GM12878 (cell line): ENCODE measurements at regions not wholly inside any gene's neighbourhood (a gene's known extent, or its start where the extent isn't known, plus 50 kb on each side); places are given as distances from the start of the nearest gene placed in this dataset.

ENCODE experiments used
- ATAC-seq: fragments of 200-7000 bp; cut with Tn5 transposase; 3 replicates; pipeline ENCODE4 v1.9.1; 2020; ENCODE audit warnings: mild to moderate bottlenecking, moderate library complexity
- BruUV-seq: library from RNA; stranded (reverse); fragments of 400-500 nt; replicated peaks from 2 replicates; lab custom pipeline; 2021; lab: Mats Ljungman, UMichigan
- CTCF ChIA-PET: fragments of 300-600 bp; sonication (Branson Sonifier 250); formaldehyde crosslinking; extraction: SDS; loops from one replicate; lab custom pipeline; 2021; ENCODE audit warnings: inconsistent platforms; lab: Yijun Ruan, JAX
- POLR2A ChIA-PET: fragments of 350-600 bp; formaldehyde crosslinking; extraction: SDS; loops from one replicate; lab custom pipeline; 2021; ENCODE audit warnings: inconsistent platforms; lab: Charles Lee
- RAD21 ChIA-PET: fragments of 300-600 bp; sonication (Branson Sonifier 250); formaldehyde crosslinking; loops from one replicate; lab custom pipeline; 2023; ENCODE audit warnings: antibody characterized with exemption; ENCODE audit not compliant: unreplicated experiment; lab: Charles Lee
- SMC1A ChIA-PET: fragments of 300-600 bp; sonication (Branson Sonifier 250); formaldehyde crosslinking; loops from one replicate; lab custom pipeline; 2023; ENCODE audit not compliant: unreplicated experiment, uncharacterized antibody; lab: Charles Lee
- DNase-seq: peaks from one replicate; pipeline ENCODE4 v3.0.0-alpha.2; 2011; ENCODE audit warnings: low read depth, low spot score
- FAIRE-seq: peaks from 3 replicates; lab custom pipeline; 2011; peaks lifted over from hg19 to GRCh38; lab: Jason Lieb, UNC
- H2AFZ ChIP-seq: 2 replicates; pipeline ENCODE4 v1.6.0; 2011; ENCODE audit warnings: low read depth, low read length, control low read depth; ENCODE audit not compliant: control insufficient read depth
- H3K27ac ChIP-seq: 2 replicates; pipeline ENCODE4 v1.5.1; 2011; ENCODE audit warnings: control low read depth; ENCODE audit not compliant: control insufficient read depth, insufficient read depth
- H3K27me3 ChIP-seq, 2 experiments: replicated peaks in 1 of 2; 2 replicates each; pipeline versions ENCODE4 v1.6.0 to v1.6.1; 2011; ENCODE audit warnings: low read length in 1 of 2; ENCODE audit not compliant: control insufficient read depth in 2 of 2, insufficient read depth in 2 of 2
- H3K36me3 ChIP-seq, 2 experiments: 2 replicates each; pipeline ENCODE4 v1.5.1; 2011; ENCODE audit warnings: low read length in 1 of 2; ENCODE audit not compliant: control insufficient read depth in 2 of 2, insufficient read depth in 2 of 2
- H3K4me1 ChIP-seq: 2 replicates; pipeline ENCODE4 v1.6.1; 2011; ENCODE audit warnings: mild to moderate bottlenecking, low read length, moderate library complexity, mixed read lengths; ENCODE audit not compliant: control insufficient read depth, insufficient read depth
- H3K4me2 ChIP-seq: 2 replicates; pipeline ENCODE4 v1.6.0; 2011; ENCODE audit warnings: control low read depth; ENCODE audit not compliant: control insufficient read depth, insufficient read depth
- H3K4me3 ChIP-seq: fragments of 200-600 bp; sonication (generic); 2 replicates; pipeline ENCODE4 v1.5.1; 2016
- H3K79me2 ChIP-seq: 2 replicates; pipeline ENCODE4 v1.6.0; 2011; ENCODE audit warnings: low read length; ENCODE audit not compliant: control insufficient read depth, insufficient read depth
- H3K9ac ChIP-seq: 2 replicates; pipeline ENCODE4 v1.8.0; 2011; ENCODE audit warnings: low read length, control low read depth, mixed read lengths; ENCODE audit not compliant: control insufficient read depth, insufficient read depth
- H3K9me3 ChIP-seq: replicated peaks from 3 replicates; pipeline ENCODE4 v1.5.1; 2011; ENCODE audit warnings: mild to moderate bottlenecking, low read length; ENCODE audit not compliant: control insufficient read depth, insufficient read depth
- H4K20me1 ChIP-seq: 2 replicates; pipeline ENCODE4 v1.6.0; 2011; ENCODE audit not compliant: control insufficient read depth, insufficient read depth
- CHD4 ChIP-seq: fragments of 200-600 bp; sonication (generic); IDR thresholded peaks from 2 replicates; pipeline ENCODE4 v1.6.1; 2016; ENCODE audit warnings: mild to moderate bottlenecking
- EED ChIP-seq: sonication (generic); IDR thresholded peaks from 2 replicates; pipeline ENCODE4 v1.6.1; 2016; ENCODE audit warnings: antibody characterized with exemption, low read depth
- GABPA ChIP-seq: IDR thresholded peaks from 2 replicates; pipeline ENCODE4 v1.6.1; 2014; ENCODE audit warnings: antibody characterized with exemption, low read depth, mild to moderate bottlenecking, inconsistent platforms
- NFYA ChIP-seq: IDR thresholded peaks from 2 replicates; pipeline ENCODE4 v1.6.1; 2011; ENCODE audit warnings: low read depth, mild to moderate bottlenecking, low read length, improper control_type of control experiment, borderline replicate concordance
- TCF12 ChIP-seq: IDR thresholded peaks from 2 replicates; pipeline ENCODE4 v1.6.1; 2011; ENCODE audit warnings: low read depth, mild to moderate bottlenecking, low read length
- YY1 ChIP-seq: IDR thresholded peaks from 2 replicates; pipeline ENCODE4 v1.6.1; 2011; ENCODE audit warnings: low read depth, mild to moderate bottlenecking, low read length
- ZSCAN29 ChIP-seq: fragments of 450-650 bp; IDR thresholded peaks from 2 replicates; pipeline ENCODE4 v1.6.1; 2017; ENCODE audit warnings: mild to moderate bottlenecking, moderate library complexity
- WGBS: methylation state at CpG from one replicate; pipeline ENCODE4 v1.1.6; 2016; ENCODE audit warnings: low lambda C conversion rate; ENCODE audit not compliant: insufficient replicate concordance, insufficient coverage; ENCODE audit errors: missing lambda C conversion rate; 5-methylcytosine and 5-hydroxymethylcytosine counted together
- in situ Hi-C: fragments of 300-500 bp; cut with MboI; formaldehyde crosslinking; loops from 9 replicates; pipeline ENCODE4 v1.14.3; 2018; ENCODE audit warnings: mixed read lengths
- intact Hi-C: fragments of 100-400 bp; cut with micrococcal nuclease; formaldehyde crosslinking; loops from one replicate; pipeline ENCODE4 v1.14.2; 2022; ENCODE audit not compliant: unreplicated experiment
- TF ChIP-seq, protein P1 (sequence below): fragments of 450-650 bp; formaldehyde crosslinking; IDR thresholded peaks from 2 replicates; pipeline ENCODE4 v1.5.0; 2022; ENCODE audit warnings: mild to moderate bottlenecking, missing genetic modification characterization

DNA sequence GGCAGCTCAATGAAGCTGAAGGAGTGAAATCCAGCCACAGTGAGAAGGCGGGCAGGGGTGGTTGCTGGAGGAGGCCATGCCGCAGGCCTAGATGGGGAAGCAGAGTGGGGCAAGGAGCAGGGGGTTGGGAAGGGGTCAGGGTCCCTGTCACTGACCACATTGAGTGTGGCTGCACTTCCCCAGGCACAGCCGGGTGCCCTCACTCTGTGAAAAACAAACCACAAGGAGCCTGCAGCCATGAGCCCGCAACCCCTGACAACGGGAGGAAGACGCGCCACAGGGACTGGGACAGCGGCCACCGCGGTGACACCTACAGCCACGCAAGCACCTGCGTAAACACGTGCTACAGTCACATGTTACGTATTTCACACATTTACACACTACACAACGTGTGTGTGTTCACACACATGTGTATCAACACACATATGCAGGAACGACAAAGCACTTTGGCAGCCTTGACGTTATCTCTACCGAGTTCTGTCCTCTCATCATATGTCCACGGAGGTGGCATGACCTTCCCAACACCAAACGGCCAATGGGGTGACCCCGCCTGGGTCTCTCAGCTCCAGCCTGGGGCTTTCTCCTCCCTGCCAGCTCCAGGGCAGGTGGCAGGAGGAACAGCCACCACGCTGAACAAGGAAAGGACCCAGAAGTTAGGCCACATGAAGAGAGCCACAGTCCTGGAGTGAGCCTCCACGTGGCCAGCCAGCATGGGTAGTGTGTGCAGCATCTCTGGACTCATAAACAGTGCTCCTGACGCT, 137.6 kb upstream of the RPS6KA2 start:
- TF ChIP-seq EED (no peak), CHD4 (no peak), ZSCAN29 (no peak), YY1 (no peak), NFYA (no peak), GABPA (no peak), TCF12 (no peak)
- TF ChIP-seq, protein P1, sequence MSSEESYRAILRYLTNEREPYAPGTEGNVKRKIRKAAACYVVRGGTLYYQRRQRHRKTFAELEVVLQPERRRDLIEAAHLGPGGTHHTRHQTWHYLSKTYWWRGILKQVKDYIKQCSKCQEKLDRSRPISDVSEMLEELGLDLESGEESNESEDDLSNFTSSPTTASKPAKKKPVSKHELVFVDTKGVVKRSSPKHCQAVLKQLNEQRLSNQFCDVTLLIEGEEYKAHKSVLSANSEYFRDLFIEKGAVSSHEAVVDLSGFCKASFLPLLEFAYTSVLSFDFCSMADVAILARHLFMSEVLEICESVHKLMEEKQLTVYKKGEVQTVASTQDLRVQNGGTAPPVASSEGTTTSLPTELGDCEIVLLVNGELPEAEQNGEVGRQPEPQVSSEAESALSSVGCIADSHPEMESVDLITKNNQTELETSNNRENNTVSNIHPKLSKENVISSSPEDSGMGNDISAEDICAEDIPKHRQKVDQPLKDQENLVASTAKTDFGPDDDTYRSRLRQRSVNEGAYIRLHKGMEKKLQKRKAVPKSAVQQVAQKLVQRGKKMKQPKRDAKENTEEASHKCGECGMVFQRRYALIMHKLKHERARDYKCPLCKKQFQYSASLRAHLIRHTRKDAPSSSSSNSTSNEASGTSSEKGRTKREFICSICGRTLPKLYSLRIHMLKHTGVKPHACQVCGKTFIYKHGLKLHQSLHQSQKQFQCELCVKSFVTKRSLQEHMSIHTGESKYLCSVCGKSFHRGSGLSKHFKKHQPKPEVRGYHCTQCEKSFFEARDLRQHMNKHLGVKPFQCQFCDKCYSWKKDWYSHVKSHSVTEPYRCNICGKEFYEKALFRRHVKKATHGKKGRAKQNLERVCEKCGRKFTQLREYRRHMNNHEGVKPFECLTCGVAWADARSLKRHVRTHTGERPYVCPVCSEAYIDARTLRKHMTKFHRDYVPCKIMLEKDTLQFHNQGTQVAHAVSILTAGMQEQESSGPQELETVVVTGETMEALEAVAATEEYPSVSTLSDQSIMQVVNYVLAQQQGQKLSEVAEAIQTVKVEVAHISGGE (CRISPR knock-in tag): no peak
- ChIA-PET RAD21 (no interaction called here), POLR2A (interaction anchor here (0.8 kb wide), 1 partner anchor 200 kb away, joined by 4 read pairs; no protein-coding TSS in a partner anchor), CTCF (interaction anchor here (2.2 kb wide), 1 partner anchor 10 kb away, joined by 8 read pairs; no protein-coding TSS in a partner anchor), SMC1A (no interaction called here)
- intact Hi-C loops (no loop called here), in situ Hi-C loops (no loop called here)
- FAIRE-seq (no peak), DNase-seq (no peak), ATAC-seq (no peak)
- Histone ChIP-seq H4K20me1 (no peaks in the 10 kb centered on the region), H3K27ac (no peak overlapping the region), H3K36me3 (no peaks in the 10 kb centered on the region), H3K4me3 (no peak overlapping the region), H3K4me2 (no peak overlapping the region), H3K79me2 (no peaks in the 10 kb centered on the region), H3K27me3 (no peaks in the 10 kb centered on the region), H3K9ac (no peak overlapping the region), H2AFZ (no peak overlapping the region), H3K4me1 (no peaks in the 10 kb centered on the region), H3K9me3 (no peaks in the 10 kb centered on the region)
- WGBS: 48% methylated on average over 24 of the region's 24 CpGs
- no TSS peak for BruUV-seq
